Ishikawa (cell line): ENCODE measurements at regions not wholly inside any gene's neighbourhood (a gene's known extent, or its start where the extent isn't known, plus 50 kb on each side); places are given as distances from the start of the nearest gene placed in this dataset.

Source experiments
- CREB1 ChIP-seq: IDR thresholded peaks from 2 replicates; pipeline ENCODE4 v1.6.1; 2012; ENCODE audit warnings: low read depth
- EP300 ChIP-seq: IDR thresholded peaks from 2 replicates; pipeline ENCODE4 v1.6.1; 2012; ENCODE audit warnings: borderline replicate concordance
- FOXM1 ChIP-seq: IDR thresholded peaks from 2 replicates; pipeline ENCODE4 v1.6.1; 2012; ENCODE audit warnings: low read depth, borderline replicate concordance
- RAD21 ChIP-seq: IDR thresholded peaks from 2 replicates; pipeline ENCODE4 v1.6.1; 2012; ENCODE audit warnings: low read depth
- TEAD4 ChIP-seq: IDR thresholded peaks from 2 replicates; pipeline ENCODE4 v1.6.1; 2012
- TF ChIP-seq, protein P1 (sequence below): IDR thresholded peaks from 2 replicates; pipeline ENCODE4 v1.6.1; 2012

DNA sequence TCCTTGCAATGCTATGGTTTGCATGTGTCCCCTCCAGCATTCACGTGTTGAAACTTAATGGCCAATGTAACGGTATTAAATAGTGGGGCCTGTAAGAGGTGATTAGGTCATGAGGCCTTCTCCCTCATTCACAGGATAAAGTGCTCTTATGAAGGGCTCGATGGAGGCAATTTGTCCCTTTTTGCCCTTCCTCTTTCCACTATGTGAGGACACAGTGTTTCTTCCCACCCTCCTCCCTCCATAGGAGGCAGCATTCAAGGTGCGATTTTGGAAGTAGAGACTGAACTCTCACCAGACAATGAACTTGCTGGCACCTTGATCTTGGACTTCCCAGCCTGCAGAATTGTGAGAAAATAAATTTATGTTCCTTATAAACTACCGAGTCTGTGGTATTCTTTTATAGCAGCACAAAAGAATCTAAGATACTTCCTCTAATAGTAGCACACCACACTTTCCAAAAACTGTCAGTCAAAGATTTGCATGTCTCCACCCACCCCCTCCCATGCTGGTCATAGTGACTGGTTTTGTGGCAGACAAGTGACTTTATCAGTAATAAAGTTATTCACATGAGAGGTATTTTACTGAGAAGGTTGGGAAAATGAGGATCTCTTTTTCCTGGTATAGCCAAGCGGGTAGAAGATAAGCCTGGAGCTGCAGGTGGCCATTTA lies 113.5 kb upstream of the TTC29 start:
- TF ChIP-seq FOXM1 (no peak), TEAD4 (no peak), RAD21 (no peak), CREB1 (no peak), EP300 (no peak)
- TF ChIP-seq, protein P1, sequence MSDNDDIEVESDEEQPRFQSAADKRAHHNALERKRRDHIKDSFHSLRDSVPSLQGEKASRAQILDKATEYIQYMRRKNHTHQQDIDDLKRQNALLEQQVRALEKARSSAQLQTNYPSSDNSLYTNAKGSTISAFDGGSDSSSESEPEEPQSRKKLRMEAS, result no peak
